ENCODE measurements at regions not wholly inside any gene's neighbourhood (a gene's known extent, or its start where the extent isn't known, plus 50 kb on each side); places are given as distances from the start of the nearest gene placed in this dataset.

DNA sequence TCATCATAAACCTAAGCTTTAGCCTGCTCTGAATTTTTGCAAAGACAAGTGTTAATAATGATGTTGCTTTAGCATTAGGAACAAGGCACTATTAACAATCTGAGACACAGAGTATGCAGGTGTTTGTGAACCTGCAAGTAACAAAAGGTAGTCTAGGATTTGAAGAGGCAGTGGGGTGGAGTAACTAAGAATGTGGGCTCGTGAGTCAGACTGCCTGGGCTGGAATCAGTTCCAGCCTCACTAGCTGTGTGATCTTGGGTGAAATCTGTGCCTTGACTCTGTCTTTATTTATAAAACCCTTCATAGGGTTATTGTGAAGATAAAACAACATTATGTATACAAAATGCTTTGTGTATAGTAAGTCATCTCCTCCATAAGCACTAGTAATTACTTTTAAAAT, 610.6 kb upstream of the CFAP20DC start:
- TF ChIP-seq TAF1 (IDR thresholded peaks at IDR 0.05; ENCODE audit: borderline replicate concordance, insufficient read depth, low read length) = no peak
- no peak for TF ChIP-seq FOXP2 (optimal IDR thresholded peaks at IDR 0.05; ENCODE audit: borderline replicate concordance, extremely low read depth, extremely low read length, insufficient read depth)
- no peak for TF ChIP-seq SIN3A (IDR thresholded peaks at IDR 0.05; ENCODE audit: borderline replicate concordance, insufficient read depth, low read length)
- TF ChIP-seq POLR2AphosphoS5 (IDR thresholded peaks at IDR 0.05; ENCODE audit: low read depth, low read length) = no peak
- TF ChIP-seq, protein P1, sequence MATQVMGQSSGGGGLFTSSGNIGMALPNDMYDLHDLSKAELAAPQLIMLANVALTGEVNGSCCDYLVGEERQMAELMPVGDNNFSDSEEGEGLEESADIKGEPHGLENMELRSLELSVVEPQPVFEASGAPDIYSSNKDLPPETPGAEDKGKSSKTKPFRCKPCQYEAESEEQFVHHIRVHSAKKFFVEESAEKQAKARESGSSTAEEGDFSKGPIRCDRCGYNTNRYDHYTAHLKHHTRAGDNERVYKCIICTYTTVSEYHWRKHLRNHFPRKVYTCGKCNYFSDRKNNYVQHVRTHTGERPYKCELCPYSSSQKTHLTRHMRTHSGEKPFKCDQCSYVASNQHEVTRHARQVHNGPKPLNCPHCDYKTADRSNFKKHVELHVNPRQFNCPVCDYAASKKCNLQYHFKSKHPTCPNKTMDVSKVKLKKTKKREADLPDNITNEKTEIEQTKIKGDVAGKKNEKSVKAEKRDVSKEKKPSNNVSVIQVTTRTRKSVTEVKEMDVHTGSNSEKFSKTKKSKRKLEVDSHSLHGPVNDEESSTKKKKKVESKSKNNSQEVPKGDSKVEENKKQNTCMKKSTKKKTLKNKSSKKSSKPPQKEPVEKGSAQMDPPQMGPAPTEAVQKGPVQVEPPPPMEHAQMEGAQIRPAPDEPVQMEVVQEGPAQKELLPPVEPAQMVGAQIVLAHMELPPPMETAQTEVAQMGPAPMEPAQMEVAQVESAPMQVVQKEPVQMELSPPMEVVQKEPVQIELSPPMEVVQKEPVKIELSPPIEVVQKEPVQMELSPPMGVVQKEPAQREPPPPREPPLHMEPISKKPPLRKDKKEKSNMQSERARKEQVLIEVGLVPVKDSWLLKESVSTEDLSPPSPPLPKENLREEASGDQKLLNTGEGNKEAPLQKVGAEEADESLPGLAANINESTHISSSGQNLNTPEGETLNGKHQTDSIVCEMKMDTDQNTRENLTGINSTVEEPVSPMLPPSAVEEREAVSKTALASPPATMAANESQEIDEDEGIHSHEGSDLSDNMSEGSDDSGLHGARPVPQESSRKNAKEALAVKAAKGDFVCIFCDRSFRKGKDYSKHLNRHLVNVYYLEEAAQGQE (IDR thresholded peaks at IDR 0.05; ENCODE audit: insufficient read depth in 1 of 2, low read depth in 2 of 2, low read length in 2 of 2) = no peak

DNA sequence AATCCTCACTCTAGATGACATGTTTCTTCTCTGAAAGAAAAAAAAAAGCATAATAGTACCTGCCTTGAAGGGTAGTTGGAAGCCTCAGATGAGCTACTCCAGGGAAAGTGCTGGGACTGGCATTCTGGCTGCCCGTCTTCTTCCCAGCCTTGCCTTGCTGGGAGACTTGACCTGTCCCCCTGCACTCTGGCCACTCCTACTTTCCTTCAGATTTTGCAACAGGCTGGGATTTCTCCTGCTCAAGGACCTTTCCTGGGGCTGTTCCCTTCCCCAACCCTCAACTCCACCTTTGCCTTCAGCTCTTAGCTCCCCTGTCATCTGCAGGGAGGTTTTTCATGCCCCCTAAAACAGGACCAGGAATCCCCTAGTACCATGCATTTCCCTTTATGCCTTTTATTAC, 609.9 kb upstream of the CFAP20DC start:
- TF ChIP-seq, protein P1 (IDR thresholded peaks at IDR 0.05; ENCODE audit: insufficient read depth in 1 of 2, low read depth in 2 of 2, low read length in 2 of 2) = no peak

DNA sequence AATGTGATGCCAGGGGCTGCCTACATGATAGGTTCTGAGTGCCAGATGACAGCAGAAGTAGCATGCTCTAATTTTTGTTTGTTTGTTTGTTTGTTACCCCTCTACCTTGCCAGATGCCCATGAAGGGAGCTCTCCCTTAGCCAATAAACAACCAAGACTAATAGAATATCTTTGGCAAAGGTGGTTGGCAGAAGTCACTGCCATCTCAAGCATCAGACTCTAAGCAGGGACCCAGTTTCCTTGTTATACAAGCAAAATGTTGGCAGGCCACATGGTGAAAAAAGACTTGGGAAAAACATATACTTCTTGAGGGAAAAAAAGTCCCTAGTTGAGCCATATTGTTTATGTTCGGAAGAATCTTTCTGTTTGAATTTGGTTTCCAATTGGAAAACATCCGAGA, 609.0 kb upstream of the CFAP20DC start:
- no peak for TF ChIP-seq TAF1 (IDR thresholded peaks at IDR 0.05; ENCODE audit: borderline replicate concordance, insufficient read depth, low read length)
- TF ChIP-seq, protein P1 (IDR thresholded peaks at IDR 0.05; ENCODE audit: insufficient read depth in 1 of 2, low read depth in 2 of 2, low read length in 2 of 2) = no peak

DNA sequence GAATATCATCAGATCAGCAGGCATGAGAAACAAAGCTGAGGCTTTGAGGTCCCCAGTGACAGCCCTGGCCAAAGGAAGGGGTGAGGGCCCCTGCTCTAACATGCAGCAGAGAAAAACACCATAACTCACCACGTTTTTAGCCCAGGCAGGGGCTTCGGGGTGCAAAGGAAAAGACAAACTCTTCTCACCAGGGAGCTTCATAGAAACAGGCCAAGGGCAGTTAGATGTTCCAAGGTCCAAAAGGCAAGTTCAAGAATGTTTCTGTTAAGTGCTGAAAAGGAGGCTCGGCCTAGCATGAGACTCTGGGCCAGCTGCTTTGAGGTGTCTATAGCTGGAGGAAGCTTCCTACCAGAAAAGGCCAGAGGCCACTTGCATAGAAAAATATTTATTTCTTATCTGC, 608.4 kb upstream of the CFAP20DC start:
- TF ChIP-seq TAF1 (IDR thresholded peaks at IDR 0.05; ENCODE audit: borderline replicate concordance, insufficient read depth, low read length) = no peak
- TF ChIP-seq, protein P1 (IDR thresholded peaks at IDR 0.05; ENCODE audit: insufficient read depth in 1 of 2, low read depth in 2 of 2, low read length in 2 of 2) = no peak
- no peak for TF ChIP-seq POLR2AphosphoS5 (IDR thresholded peaks at IDR 0.05; ENCODE audit: low read depth, low read length)
- no peak for TF ChIP-seq FOXP2 (optimal IDR thresholded peaks at IDR 0.05; ENCODE audit: borderline replicate concordance, extremely low read depth, extremely low read length, insufficient read depth)
- no peak for TF ChIP-seq SIN3A (IDR thresholded peaks at IDR 0.05; ENCODE audit: borderline replicate concordance, insufficient read depth, low read length)

DNA sequence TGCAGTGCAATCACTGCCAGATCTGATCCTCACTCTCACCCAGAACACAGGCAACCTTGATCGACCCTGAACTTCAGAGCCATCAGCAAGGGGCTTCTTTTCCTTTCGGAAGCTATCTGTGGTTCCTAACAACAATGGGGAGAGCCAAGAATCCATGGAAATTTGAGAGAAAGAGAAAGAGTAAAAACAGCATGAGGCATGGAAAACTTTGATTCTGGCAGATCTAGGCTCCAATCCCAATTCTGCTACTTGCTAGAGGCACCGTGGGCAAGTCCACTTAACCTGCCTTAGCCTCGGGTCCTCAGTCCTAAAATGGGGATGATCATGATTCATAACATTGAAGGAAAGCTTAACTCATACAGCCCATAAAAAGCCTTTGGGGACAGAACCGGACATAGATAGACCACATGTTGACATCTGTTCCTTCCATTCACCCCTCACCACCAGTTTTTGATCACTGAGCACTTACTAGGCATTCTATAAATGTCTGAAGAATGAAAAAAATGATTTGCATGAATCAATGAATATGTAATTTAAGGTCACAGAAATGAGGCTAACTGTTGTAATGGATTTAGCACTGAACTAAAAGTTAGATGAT, 605.7 kb upstream of the CFAP20DC start:
- no peak for TF ChIP-seq POLR2AphosphoS5 (IDR thresholded peaks at IDR 0.05; ENCODE audit: low read depth, low read length)
- TF ChIP-seq, protein P1 (IDR thresholded peaks at IDR 0.05; ENCODE audit: insufficient read depth in 1 of 2, low read depth in 2 of 2, low read length in 2 of 2) = no peak
- TF ChIP-seq TAF1 (IDR thresholded peaks at IDR 0.05; ENCODE audit: borderline replicate concordance, insufficient read depth, low read length) = no peak
- no peak for TF ChIP-seq FOXP2 (optimal IDR thresholded peaks at IDR 0.05; ENCODE audit: borderline replicate concordance, extremely low read depth, extremely low read length, insufficient read depth)
- TF ChIP-seq SIN3A (IDR thresholded peaks at IDR 0.05; ENCODE audit: borderline replicate concordance, insufficient read depth, low read length) = no peak
